Myocyte (in vitro differentiated cells): ENCODE measurements at regions not wholly inside any gene's neighbourhood (a gene's known extent, or its start where the extent isn't known, plus 50 kb on each side); places are given as distances from the start of the nearest gene placed in this dataset.

Experiments used
- DNase-seq: peaks from one replicate; pipeline ENCODE4 v3.0.0-alpha.2; 2012; ENCODE audit warnings: low read depth

- DNase-seq: peak; percentile 44
Measured at GRCh38 chr6:142679907-142680700, 264.9 kb downstream of the HIVEP2 start.

- DNase-seq: no peak
Measured at GRCh38 chr6:142681099-142681498, 263.9 kb downstream of the HIVEP2 start.

GRCh38 chr6:142682985-142683384 is 262.0 kb downstream of the HIVEP2 start:
- no peak for DNase-seq

GRCh38 chr6:142683714-142684141 is 261.2 kb downstream of the HIVEP2 start:
- no peak for DNase-seq

GRCh38 chr6:142684371-142684770 is 260.6 kb downstream of the HIVEP2 start:
- no peak for DNase-seq

- no peak for DNase-seq
Measured at GRCh38 chr6:142685852-142686506, 259.0 kb downstream of the HIVEP2 start.

- DNase-seq: no peak
Measured at GRCh38 chr6:142686507-142686887, 258.5 kb downstream of the HIVEP2 start.

GRCh38 chr6:142692942-142693341 is 252.0 kb downstream of the HIVEP2 start:
- DNase-seq: peak; percentile 87

- DNase-seq: peak; percentile 55
Measured at GRCh38 chr6:142693441-142693840, 251.5 kb downstream of the HIVEP2 start.

- DNase-seq: peak; percentile 7
Measured at GRCh38 chr6:142694054-142694453, 250.9 kb downstream of the HIVEP2 start.

GRCh38 chr6:142695016-142695415 is 250.0 kb downstream of the HIVEP2 start:
- DNase-seq: no peak

GRCh38 chr6:142696123-142697000 is 248.6 kb downstream of the HIVEP2 start:
- peak; percentile 68 for DNase-seq

- no peak for DNase-seq
Measured at GRCh38 chr6:142697001-142697335, 248.0 kb downstream of the HIVEP2 start.

- DNase-seq: no peak
Measured at GRCh38 chr6:142697922-142698321, 247.1 kb downstream of the HIVEP2 start.

GRCh38 chr6:142698751-142699150 is 246.2 kb downstream of the HIVEP2 start:
- DNase-seq: no peak

- DNase-seq: no peak
Measured at GRCh38 chr6:142699391-142699790, 245.6 kb downstream of the HIVEP2 start.

- no peak for DNase-seq
Measured at GRCh38 chr6:142700032-142700431, 244.9 kb downstream of the HIVEP2 start.

- DNase-seq: no peak
Measured at GRCh38 chr6:142700671-142701312, 244.2 kb downstream of the HIVEP2 start.
